HepG2 (cell line): ENCODE measurements at regions not wholly inside any gene's neighbourhood (a gene's known extent, or its start where the extent isn't known, plus 50 kb on each side); places are given as distances from the start of the nearest gene placed in this dataset.

Experiments used
- ATAC-seq: fragments of 200-7000 bp; cut with Tn5 transposase; 3 replicates; pipeline ENCODE4 v1.9.1; 2020; ENCODE audit warnings: mild to moderate bottlenecking, moderate library complexity
- BruUV-seq: library from RNA; stranded (reverse); fragments of 400-500 nt; replicated peaks from 2 replicates; lab custom pipeline; 2021; lab: Mats Ljungman, UMichigan
- CTCF ChIA-PET: fragments of 300-600 bp; formaldehyde crosslinking; extraction: SDS; loops from one replicate; lab custom pipeline; 2021; ENCODE audit warnings: low total read pairs, inconsistent platforms, low intra/inter-chr PET ratio; lab: Yijun Ruan, JAX
- POLR2A ChIA-PET: fragments of 350-600 bp; sonication (Branson Sonifier 250); formaldehyde crosslinking; loops from one replicate; lab custom pipeline; 2020; ENCODE audit warnings: antibody characterized with exemption, inconsistent platforms; lab: Yijun Ruan, JAX
- DNase-seq: peaks from one replicate; pipeline ENCODE4 v3.0.0-alpha.2; 2015; ENCODE audit warnings: low spot score
- FAIRE-seq: peaks from 3 replicates; lab custom pipeline; 2011; peaks lifted over from hg19 to GRCh38; lab: Jason Lieb, UNC
- H2AFZ ChIP-seq: one replicate; pipeline ENCODE4 v1.6.1; 2011; ENCODE audit warnings: low read length, inconsistent platforms
- H3K27ac ChIP-seq: fragments of 300-600 bp; 3 replicates; pipeline ENCODE4 v1.8.0; 2011; ENCODE audit warnings: mixed run types, mild to moderate bottlenecking, mixed read lengths, low read length, inconsistent platforms; ENCODE audit not compliant: insufficient read depth; ENCODE audit errors: extremely low read length
- H3K27me3 ChIP-seq, 2 experiments: fragments of 200-600 bp in 1 of 2; 2 replicates in 1 of 2; 3 replicates in 1 of 2; pipeline versions ENCODE4 v1.6.0 to v1.8.0; 2011; ENCODE audit warnings: low read length in 2 of 2, mild to moderate bottlenecking in 2 of 2, moderate library complexity in 2 of 2, inconsistent platforms in 1 of 2; ENCODE audit not compliant: insufficient read depth in 2 of 2, control insufficient read depth in 1 of 2
- H3K36me3 ChIP-seq, 2 experiments: fragments of 200-600 bp in 1 of 2; replicated peaks in 1 of 2; 2 replicates in 1 of 2; 3 replicates in 1 of 2; pipeline versions ENCODE4 v1.5.1 to v1.8.0; 2011; ENCODE audit warnings: low read length in 2 of 2, inconsistent platforms in 1 of 2; ENCODE audit not compliant: insufficient read depth in 2 of 2, control insufficient read depth in 1 of 2
- H3K4me1 ChIP-seq: 2 replicates; pipeline ENCODE4 v1.5.1; 2012; ENCODE audit warnings: low read length, inconsistent platforms; ENCODE audit not compliant: insufficient read depth
- H3K4me2 ChIP-seq: 2 replicates; pipeline ENCODE4 v1.6.0; 2011; ENCODE audit warnings: low read depth, low read length, inconsistent platforms
- H3K4me3 ChIP-seq, 3 experiments: fragments of 200-600 bp in 1 of 3; sonication (generic), shearing (Covaris generic) in 1 of 3; replicated peaks in 1 of 3; 2 replicates each; pipeline ENCODE4 v1.5.1; 2011 to 2016; ENCODE audit warnings: low read length in 3 of 3, inconsistent platforms in 2 of 3, low read depth in 2 of 3, mild to moderate bottlenecking in 2 of 3, control low read depth in 1 of 3, mixed read lengths in 1 of 3; ENCODE audit not compliant: insufficient read depth in 1 of 3
- H3K79me2 ChIP-seq: one replicate; pipeline ENCODE4 v1.6.1; 2011; ENCODE audit warnings: low read length, inconsistent platforms; ENCODE audit not compliant: insufficient read depth
- H3K9ac ChIP-seq: 2 replicates; pipeline ENCODE4 v1.6.0; 2011; ENCODE audit warnings: mild to moderate bottlenecking, low read depth, low read length, inconsistent platforms; ENCODE audit not compliant: insufficient read depth
- H3K9me3 ChIP-seq: 2 replicates; pipeline ENCODE4 v1.5.1; 2012; ENCODE audit warnings: mild to moderate bottlenecking, low read length
- H4K20me1 ChIP-seq: 2 replicates; pipeline ENCODE4 v1.6.0; 2011; ENCODE audit warnings: inconsistent platforms, mild to moderate bottlenecking, low read length, moderate library complexity; ENCODE audit not compliant: insufficient read depth
- ARHGAP35 ChIP-seq: sonication (generic); formaldehyde crosslinking; IDR thresholded peaks from 2 replicates; pipeline ENCODE4 v1.9.0; 2022; ENCODE audit warnings: mild to moderate bottlenecking, inconsistent platforms, moderate library complexity, missing genetic modification reagents, borderline replicate concordance
- BCL6 ChIP-seq: IDR thresholded peaks from 2 replicates; pipeline ENCODE4 v1.6.1; 2016; ENCODE audit warnings: missing genetic modification reagents, missing compliant biosample characterization
- CEBPG ChIP-seq: IDR thresholded peaks from 2 replicates; pipeline ENCODE4 v1.6.1; 2016
- NCOA2 ChIP-seq: sonication (generic); formaldehyde crosslinking; IDR thresholded peaks from 2 replicates; pipeline ENCODE4 v1.8.0; 2022; ENCODE audit warnings: inconsistent platforms
- NFAT5 ChIP-seq: sonication (generic); formaldehyde crosslinking; IDR thresholded peaks from 2 replicates; pipeline ENCODE4 v1.4.0; 2020; ENCODE audit warnings: missing genetic modification reagents
- PHB2 ChIP-seq: fragments of 450-650 bp; IDR thresholded peaks from 2 replicates; pipeline ENCODE4 v1.6.1; 2018; ENCODE audit not compliant: partially characterized antibody
- POGZ ChIP-seq: sonication (generic); formaldehyde crosslinking; IDR thresholded peaks from 2 replicates; pipeline ENCODE4 v1.4.0; 2020; ENCODE audit warnings: mild to moderate bottlenecking, missing genetic modification reagents
- PTBP1 ChIP-seq: fragments of 200-400 bp; formaldehyde crosslinking; IDR thresholded peaks from 2 replicates; pipeline ENCODE4 v1.6.1; 2018; ENCODE audit warnings: low read length, low read depth; ENCODE audit not compliant: poor library complexity, severe bottlenecking
- SIN3A ChIP-seq: IDR thresholded peaks from 2 replicates; pipeline ENCODE4 v1.6.1; 2011; ENCODE audit warnings: low read depth, mild to moderate bottlenecking, control low read depth, low read length, borderline replicate concordance
- U2AF2 ChIP-seq: fragments of 200-400 bp; formaldehyde crosslinking; IDR thresholded peaks from 2 replicates; pipeline ENCODE4 v1.6.1; 2017; ENCODE audit warnings: low read depth, mild to moderate bottlenecking, low read length
- ZNF563 ChIP-seq: sonication (generic); formaldehyde crosslinking; IDR thresholded peaks from 2 replicates; pipeline ENCODE4 v1.8.0; 2022; ENCODE audit warnings: mild to moderate bottlenecking, moderate library complexity, missing genetic modification reagents
- ZNF570 ChIP-seq: sonication (generic); formaldehyde crosslinking; IDR thresholded peaks from 2 replicates; pipeline ENCODE4 v1.4.0; 2020; ENCODE audit warnings: mild to moderate bottlenecking, missing genetic modification reagents, borderline replicate concordance
- ZNF597 ChIP-seq: sonication (generic); formaldehyde crosslinking; IDR thresholded peaks from 2 replicates; pipeline ENCODE4 v1.5.0; 2020; ENCODE audit warnings: missing genetic modification reagents
- WGBS: methylation state at CpG from one replicate; pipeline ENCODE4 v1.1.6; 2017; ENCODE audit warnings: low lambda C conversion rate; 5-methylcytosine and 5-hydroxymethylcytosine counted together
- in situ Hi-C: cut with HindIII; loops from 2 replicates; pipeline ENCODE4 v1.10.0; 2017; ENCODE audit warnings: low pct_unique_long_range_greater_than_20kb; ENCODE audit not compliant: extremely low pct_ligation_motif_present
- intact Hi-C: fragments of 100-400 bp; cut with micrococcal nuclease; formaldehyde crosslinking; loops from one replicate; pipeline ENCODE4 v1.10.0; 2022; ENCODE audit not compliant: unreplicated experiment

- Histone ChIP-seq H3K9me3 (no peaks in the 10 kb centered on the region), H2AFZ (no peak overlapping the region), H3K36me3 (no peaks in the 10 kb centered on the region), H3K9ac (no peak overlapping the region), H4K20me1 (no peaks in the 10 kb centered on the region), H3K27me3 (no peaks in the 10 kb centered on the region), H3K27ac (no peak overlapping the region), H3K79me2 (no peaks in the 10 kb centered on the region), H3K4me2 (no peak overlapping the region), H3K4me1 (no peaks in the 10 kb centered on the region), H3K4me3 (no peak overlapping the region)
- ATAC-seq (no peak), FAIRE-seq (no peak), DNase-seq (no peak)
- POLR2A ChIA-PET, result no interaction called here
- TF ChIP-seq PHB2 (no peak), SIN3A (no peak)
- 4% methylated on average over 1 of the region's 1 CpG for WGBS
- in situ Hi-C loops, result no loop called here
- BruUV-seq, result no TSS peak
- intact Hi-C loops, result no loop called here
- CTCF ChIA-PET, result no interaction called here
Observed at GRCh38 chr5:91730026-91730425, 346.9 kb upstream of the ARRDC3 start.

- 0% methylated on average over 1 of the region's 1 CpG for WGBS
- DNase-seq, result no peak
- H3K36me3 ChIP-seq, result no peaks in the 10 kb centered on the region
- BruUV-seq, result no TSS peak
- in situ Hi-C loops, result no loop called here
- ChIA-PET POLR2A (no interaction called here), CTCF (no interaction called here)
- H3K4me1 ChIP-seq, result no peaks in the 10 kb centered on the region
- H3K79me2 ChIP-seq, result no peaks in the 10 kb centered on the region
- intact Hi-C loops, result no loop called here
- H3K27me3 ChIP-seq, result no peaks in the 10 kb centered on the region
- no peak for ATAC-seq
- H3K27ac ChIP-seq, result no peak overlapping the region
- no peak overlapping the region for H3K4me2 ChIP-seq
- no peak overlapping the region for H3K9ac ChIP-seq
- H3K4me3 ChIP-seq, result no peak overlapping the region
- FAIRE-seq, result no peak
- H4K20me1 ChIP-seq, result no peaks in the 10 kb centered on the region
- no peaks in the 10 kb centered on the region for H3K9me3 ChIP-seq
- no peak overlapping the region for H2AFZ ChIP-seq
- no peak for TF ChIP-seq PTBP1
- TF ChIP-seq U2AF2, result no peak
- TF ChIP-seq ZNF570 (CRISPR knock-in tag), result no peak
- TF ChIP-seq NFAT5, result no peak
- TF ChIP-seq NCOA2 (CRISPR knock-in tag), result no peak
- no peak for TF ChIP-seq BCL6 (CRISPR knock-in tag)
- TF ChIP-seq CEBPG, result no peak
- no peak for TF ChIP-seq ZNF597 (CRISPR knock-in tag)
- TF ChIP-seq ARHGAP35 (CRISPR knock-in tag), result no peak
- no peak for TF ChIP-seq ZNF563 (CRISPR knock-in tag)
- TF ChIP-seq POGZ (CRISPR knock-in tag), result no peak
Observed at GRCh38 chr5:91727463-91727862, 344.3 kb upstream of the ARRDC3 start.
